CD4-positive, CD25-positive, alpha-beta regulatory T cell (primary cell): ENCODE measurements at regions not wholly inside any gene's neighbourhood (a gene's known extent, or its start where the extent isn't known, plus 50 kb on each side); places are given as distances from the start of the nearest gene placed in this dataset.
"Not testable (repeated sequence)": the region's sequence is repeated elsewhere in the genome, so short reads cannot be mapped to it uniquely, and the experiment has no call there.

Experiments used
- ATAC-seq, 2 donors: fragments of 150-1000 bp; cut with Tn5 transposase; one replicate each; pipeline ENCODE4 v1.10.0; 2021; ENCODE audit warnings: low read depth in 2 of 2, moderate number of reproducible peaks in 2 of 2, moderate library complexity in 1 of 2
- DNase-seq, 3 donors: peaks; one replicate each; pipeline versions ENCODE4 v3.0.0 to v3.0.0-alpha.2; 2012 to 2022; ENCODE audit warnings: mixed read lengths in 1 of 3
- H3K27ac ChIP-seq: one replicate; pipeline ENCODE4 v1.7.0; 2013; ENCODE audit warnings: mild to moderate bottlenecking, low read length; ENCODE audit not compliant: insufficient read depth, poor library complexity, severe bottlenecking
- H3K27me3 ChIP-seq: one replicate; pipeline ENCODE4 v1.7.0; 2013; ENCODE audit warnings: low read length; ENCODE audit not compliant: control insufficient read depth, insufficient read depth
- H3K36me3 ChIP-seq: one replicate; pipeline ENCODE4 v1.7.0; 2013; ENCODE audit warnings: mild to moderate bottlenecking, low read length, moderate library complexity; ENCODE audit not compliant: control insufficient read depth, insufficient read depth
- H3K4me1 ChIP-seq: 2 replicates; pipeline ENCODE4 v1.7.0; 2013; ENCODE audit warnings: mild to moderate bottlenecking, low read length; ENCODE audit not compliant: insufficient read depth, control insufficient read depth, poor library complexity, severe bottlenecking
- H3K4me3 ChIP-seq: one replicate; pipeline ENCODE4 v1.7.0; 2013; ENCODE audit warnings: low read depth, mild to moderate bottlenecking, low read length, moderate library complexity
- H3K9me3 ChIP-seq, 2 experiments: 1 replicate in 1 of 2; 2 replicates in 1 of 2; pipeline ENCODE4 v1.7.0; 2013; ENCODE audit warnings: low read length in 2 of 2, mild to moderate bottlenecking in 1 of 2, moderate library complexity in 1 of 2; ENCODE audit not compliant: control insufficient read depth in 2 of 2
- H3K27ac Mint-ChIP-seq, 3 donors: one replicate each; pipeline ENCODE4 v1.8.0; 2020 to 2022; ENCODE audit warnings: mild to moderate bottlenecking in 3 of 3, mixed read lengths in 3 of 3, moderate library complexity in 2 of 3
- H3K27me3 Mint-ChIP-seq: one replicate; pipeline ENCODE4 v1.8.0; 2022; ENCODE audit warnings: mild to moderate bottlenecking, mixed read lengths
- H3K36me3 Mint-ChIP-seq: one replicate; pipeline ENCODE4 v1.8.0; 2020; ENCODE audit warnings: mixed read lengths
- H3K4me1 Mint-ChIP-seq, 4 donors: one replicate each; pipeline ENCODE4 v1.8.0; 2020 to 2022; ENCODE audit warnings: mixed read lengths in 4 of 4, mild to moderate bottlenecking in 1 of 4
- H3K4me3 Mint-ChIP-seq, 4 donors: one replicate each; pipeline ENCODE4 v1.8.0; 2020 to 2022; ENCODE audit warnings: mild to moderate bottlenecking in 4 of 4, mixed read lengths in 4 of 4, moderate library complexity in 3 of 4
- H3K9me3 Mint-ChIP-seq, 7 donors: one replicate each; pipeline ENCODE4 v1.8.0; 2020 to 2022; ENCODE audit warnings: mixed read lengths in 7 of 7, mild to moderate bottlenecking in 3 of 7, moderate library complexity in 2 of 7

GRCh38 chr3:146705225-146705624 is 100.1 kb upstream of the PLSCR5 start:
- Mint-ChIP-seq H3K9me3 (peaks cover 0 to 7% (median 3%) of the 10 kb centered on the region in 7 donors), H3K27ac (no peak overlapping the region), H3K4me3 (no peak overlapping the region), H3K27me3 (no peaks in the 10 kb centered on the region), H3K36me3 (no peaks in the 10 kb centered on the region), H3K4me1 (no peaks in the 10 kb centered on the region)
- Histone ChIP-seq H3K27me3 (no peaks in the 10 kb centered on the region), H3K9me3 (no peaks in the 10 kb centered on the region), H3K36me3 (no peaks in the 10 kb centered on the region), H3K27ac (no peak overlapping the region), H3K4me3 (no peak overlapping the region), H3K4me1 (no peaks in the 10 kb centered on the region)
- DNase-seq = no peak
- no peak for ATAC-seq

- Histone ChIP-seq H3K36me3 (no peaks in the 10 kb centered on the region), H3K27ac (no peak overlapping the region), H3K27me3 (no peaks in the 10 kb centered on the region), H3K4me3 (no peak overlapping the region), H3K4me1 (no peaks in the 10 kb centered on the region), H3K9me3 (no peaks in the 10 kb centered on the region)
- Mint-ChIP-seq H3K4me3 (no peak overlapping the region), H3K27ac (no peak overlapping the region), H3K27me3 (no peaks in the 10 kb centered on the region), H3K4me1 (no peaks in the 10 kb centered on the region), H3K9me3 (peaks cover 0 to 6% (median 5%) of the 10 kb centered on the region in 7 donors), H3K36me3 (no peaks in the 10 kb centered on the region)
- no peak for ATAC-seq
- no peak for DNase-seq
Measured at GRCh38 chr3:146702237-146702636, 97.1 kb upstream of the PLSCR5 start.

GRCh38 chr3:146701246-146701645 is 96.1 kb upstream of the PLSCR5 start:
- H3K36me3 ChIP-seq = no peaks in the 10 kb centered on the region
- no peak overlapping the region for H3K4me3 Mint-ChIP-seq
- no peaks in the 10 kb centered on the region for H3K27me3 Mint-ChIP-seq
- no peaks in the 10 kb centered on the region for H3K4me1 ChIP-seq
- H3K36me3 Mint-ChIP-seq = no peaks in the 10 kb centered on the region
- no peaks in the 10 kb centered on the region for H3K9me3 ChIP-seq
- ATAC-seq (no peak), DNase-seq (no peak)
- no peaks in the 10 kb centered on the region for H3K4me1 Mint-ChIP-seq
- no peak overlapping the region for H3K27ac ChIP-seq
- no peaks in the 10 kb centered on the region for H3K27me3 ChIP-seq
- H3K9me3 Mint-ChIP-seq = peaks cover 0 to 6% (median 3%) of the 10 kb centered on the region in 7 donors
- no peak overlapping the region for H3K27ac Mint-ChIP-seq
- H3K4me3 ChIP-seq = no peak overlapping the region

GRCh38 chr3:146700025-146700424 is 94.9 kb upstream of the PLSCR5 start:
- H3K9me3 Mint-ChIP-seq, H3K4me3 ChIP-seq, H3K27me3 Mint-ChIP-seq, H3K4me1 ChIP-seq, H3K9me3 ChIP-seq, H3K27me3 ChIP-seq, H3K4me1 Mint-ChIP-seq, H3K4me3 Mint-ChIP-seq, H3K36me3 Mint-ChIP-seq, H3K27ac ChIP-seq, H3K36me3 ChIP-seq, ATAC-seq, DNase-seq, H3K27ac Mint-ChIP-seq: not testable (repeated sequence)

- Histone ChIP-seq H3K27ac (no peak overlapping the region), H3K4me3 (no peak overlapping the region), H3K9me3 (peaks cover 0 to 3% of the 10 kb centered on the region in 2 experiments), H3K36me3 (no peaks in the 10 kb centered on the region), H3K27me3 (no peaks in the 10 kb centered on the region), H3K4me1 (no peaks in the 10 kb centered on the region)
- H3K9me3 Mint-ChIP-seq = peaks cover 1 to 22% (median 5%) of the 10 kb centered on the region in 7 donors
- DNase-seq = no peak
- no peaks in the 10 kb centered on the region for H3K27me3 Mint-ChIP-seq
- no peaks in the 10 kb centered on the region for H3K36me3 Mint-ChIP-seq
- no peaks in the 10 kb centered on the region for H3K4me1 Mint-ChIP-seq
- no peak overlapping the region for H3K27ac Mint-ChIP-seq
- ATAC-seq = no peak
- no peak overlapping the region for H3K4me3 Mint-ChIP-seq
Measured at GRCh38 chr3:146692254-146692653, 87.1 kb upstream of the PLSCR5 start.

- H3K27ac ChIP-seq = no peak overlapping the region
- H3K4me3 ChIP-seq = no peak overlapping the region
- Mint-ChIP-seq H3K4me3 (no peak overlapping the region), H3K4me1 (no peaks in the 10 kb centered on the region), H3K27ac (no peak overlapping the region), H3K36me3 (no peaks in the 10 kb centered on the region), H3K27me3 (no peaks in the 10 kb centered on the region), H3K9me3 (peaks cover 0 to 7% (median 4%) of the 10 kb centered on the region in 7 donors)
- no peaks in the 10 kb centered on the region for H3K27me3 ChIP-seq
- no peaks in the 10 kb centered on the region for H3K4me1 ChIP-seq
- no peak for ATAC-seq
- H3K9me3 ChIP-seq = no peaks in the 10 kb centered on the region
- no peaks in the 10 kb centered on the region for H3K36me3 ChIP-seq
- no peak for DNase-seq
Measured at GRCh38 chr3:146685050-146685814, 80.1 kb upstream of the PLSCR5 start.

GRCh38 chr3:146682171-146682570 is 77.0 kb upstream of the PLSCR5 start:
- Histone ChIP-seq H3K36me3 (no peaks in the 10 kb centered on the region), H3K9me3 (no peaks in the 10 kb centered on the region), H3K4me1 (no peaks in the 10 kb centered on the region), H3K27ac (no peak overlapping the region), H3K27me3 (no peaks in the 10 kb centered on the region), H3K4me3 (no peak overlapping the region)
- Mint-ChIP-seq H3K27me3 (no peaks in the 10 kb centered on the region), H3K27ac (no peak overlapping the region), H3K4me3 (no peak overlapping the region), H3K4me1 (no peaks in the 10 kb centered on the region), H3K9me3 (peaks cover 0 to 5% (median 2%) of the 10 kb centered on the region in 7 donors), H3K36me3 (no peaks in the 10 kb centered on the region)
- DNase-seq (no peak), ATAC-seq (no peak)

GRCh38 chr3:146680617-146681016 is 75.5 kb upstream of the PLSCR5 start:
- Histone ChIP-seq H3K9me3 (no peaks in the 10 kb centered on the region), H3K4me3 (no peak overlapping the region), H3K27ac (no peak overlapping the region), H3K27me3 (no peaks in the 10 kb centered on the region), H3K36me3 (no peaks in the 10 kb centered on the region), H3K4me1 (no peaks in the 10 kb centered on the region)
- Mint-ChIP-seq H3K9me3 (peaks cover 0 to 7% (median 1%) of the 10 kb centered on the region in 7 donors), H3K36me3 (no peaks in the 10 kb centered on the region), H3K27ac (no peak overlapping the region), H3K4me3 (no peak overlapping the region), H3K27me3 (no peaks in the 10 kb centered on the region), H3K4me1 (no peaks in the 10 kb centered on the region)
- DNase-seq (no peak), ATAC-seq (no peak)
